Fibroblast of lung (primary cell): ENCODE measurements at regions not wholly inside any gene's neighbourhood (a gene's known extent, or its start where the extent isn't known, plus 50 kb on each side); places are given as distances from the start of the nearest gene placed in this dataset.

ENCODE experiments used
- DNase-seq, 2 donors: peaks; one replicate each; pipeline versions ENCODE4 v3.0.0 to v3.0.0-alpha.2; 2010; ENCODE audit warnings: low read depth in 2 of 2
- H2AFZ ChIP-seq: 2 replicates; pipeline ENCODE4 v1.5.1; 2012; ENCODE audit warnings: low read length, control low read depth, inconsistent platforms
- H3K27ac ChIP-seq: 2 replicates; pipeline ENCODE4 v1.5.1; 2011; ENCODE audit warnings: low read length, control low read depth; ENCODE audit not compliant: insufficient read depth
- H3K27me3 ChIP-seq: 2 replicates; pipeline ENCODE4 v1.5.1; 2011; ENCODE audit warnings: mild to moderate bottlenecking, low read length; ENCODE audit not compliant: control insufficient read depth, insufficient read depth
- H3K36me3 ChIP-seq: 2 replicates; pipeline ENCODE4 v1.5.1; 2011; ENCODE audit warnings: low read length; ENCODE audit not compliant: control insufficient read depth, insufficient read depth
- H3K4me1 ChIP-seq: 2 replicates; pipeline ENCODE4 v1.5.1; 2011; ENCODE audit warnings: low read length; ENCODE audit not compliant: control insufficient read depth, insufficient read depth; ENCODE audit errors: extremely low read depth
- H3K4me2 ChIP-seq: 2 replicates; pipeline ENCODE4 v1.5.1; 2011; ENCODE audit warnings: low read length, control low read depth; ENCODE audit not compliant: insufficient read depth; ENCODE audit errors: extremely low read depth
- H3K4me3 ChIP-seq, 4 experiments: fragments of 200-600 bp in 1 of 4; sonication (generic) in 1 of 4; replicated peaks in 1 of 4; 2 replicates each; pipeline ENCODE4 v1.5.1; 2011 to 2016; ENCODE audit warnings: low read length in 4 of 4, low read depth in 3 of 4, mild to moderate bottlenecking in 3 of 4, control low read depth in 2 of 4, inconsistent platforms in 1 of 4, mixed read lengths in 1 of 4; ENCODE audit not compliant: insufficient read depth in 1 of 4; ENCODE audit errors: control extremely low read depth in 1 of 4
- H3K79me2 ChIP-seq: 2 replicates; pipeline ENCODE4 v1.5.1; 2012; ENCODE audit warnings: mild to moderate bottlenecking, low read length, inconsistent platforms; ENCODE audit not compliant: control insufficient read depth, insufficient read depth
- H3K9ac ChIP-seq: 2 replicates; pipeline ENCODE4 v1.5.1; 2011; ENCODE audit warnings: mild to moderate bottlenecking, low read length, control low read depth; ENCODE audit not compliant: insufficient read depth
- H3K9me3 ChIP-seq: 2 replicates; pipeline ENCODE4 v1.5.1; 2012; ENCODE audit warnings: low read depth, low read length; ENCODE audit not compliant: control insufficient read depth, insufficient read depth
- H4K20me1 ChIP-seq: 2 replicates; pipeline ENCODE4 v1.5.1; 2011; ENCODE audit warnings: low read length; ENCODE audit not compliant: control insufficient read depth, insufficient read depth; ENCODE audit errors: extremely low read depth
- EZH2 ChIP-seq: IDR thresholded peaks from 2 replicates; pipeline ENCODE4 v1.5.1; 2012; ENCODE audit warnings: low read length, control low read depth, mild to moderate bottlenecking; ENCODE audit errors: missing control alignments
- TF ChIP-seq, protein P1 (sequence below), 2 donors: IDR thresholded peaks in 1 of 2; conservative IDR thresholded peaks in 1 of 2; 1 replicate in 1 of 2; 2 replicates in 1 of 2; pipeline ENCODE4 v1.5.1; 2011 to 2012; ENCODE audit warnings: low read length in 2 of 2, control low read depth in 1 of 2, inconsistent platforms in 1 of 2, low read depth in 1 of 2, mild to moderate bottlenecking in 1 of 2

DNA sequence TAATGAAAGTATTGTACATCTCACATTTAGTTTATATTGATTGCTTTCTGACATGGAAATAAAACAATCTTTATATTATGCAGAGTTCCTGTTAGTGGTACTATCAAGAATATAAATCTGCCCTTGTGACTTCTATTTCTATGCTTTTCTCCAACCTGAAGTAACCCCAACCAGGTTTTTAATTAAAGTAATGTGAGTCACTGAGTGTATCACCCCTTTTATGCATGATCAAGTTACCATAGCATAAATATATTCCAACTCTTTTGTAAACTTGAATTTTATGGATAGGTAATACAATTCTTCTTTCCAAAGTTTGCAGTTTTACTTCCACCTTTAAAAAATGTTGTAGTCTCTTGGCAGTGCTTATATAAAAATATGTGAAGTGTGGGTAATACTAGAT lies 532.3 kb downstream of the USP25 start:
- H3K36me3 ChIP-seq = no peaks in the 10 kb centered on the region
- no peak overlapping the region for H3K9ac ChIP-seq
- TF ChIP-seq, protein P1, sequence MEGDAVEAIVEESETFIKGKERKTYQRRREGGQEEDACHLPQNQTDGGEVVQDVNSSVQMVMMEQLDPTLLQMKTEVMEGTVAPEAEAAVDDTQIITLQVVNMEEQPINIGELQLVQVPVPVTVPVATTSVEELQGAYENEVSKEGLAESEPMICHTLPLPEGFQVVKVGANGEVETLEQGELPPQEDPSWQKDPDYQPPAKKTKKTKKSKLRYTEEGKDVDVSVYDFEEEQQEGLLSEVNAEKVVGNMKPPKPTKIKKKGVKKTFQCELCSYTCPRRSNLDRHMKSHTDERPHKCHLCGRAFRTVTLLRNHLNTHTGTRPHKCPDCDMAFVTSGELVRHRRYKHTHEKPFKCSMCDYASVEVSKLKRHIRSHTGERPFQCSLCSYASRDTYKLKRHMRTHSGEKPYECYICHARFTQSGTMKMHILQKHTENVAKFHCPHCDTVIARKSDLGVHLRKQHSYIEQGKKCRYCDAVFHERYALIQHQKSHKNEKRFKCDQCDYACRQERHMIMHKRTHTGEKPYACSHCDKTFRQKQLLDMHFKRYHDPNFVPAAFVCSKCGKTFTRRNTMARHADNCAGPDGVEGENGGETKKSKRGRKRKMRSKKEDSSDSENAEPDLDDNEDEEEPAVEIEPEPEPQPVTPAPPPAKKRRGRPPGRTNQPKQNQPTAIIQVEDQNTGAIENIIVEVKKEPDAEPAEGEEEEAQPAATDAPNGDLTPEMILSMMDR (conservative IDR thresholded peaks at IDR 0.05 in 1 of 2, IDR thresholded peaks at IDR 0.05 in 1 of 2; ENCODE audit: low read depth in 1 of 2, low read length in 2 of 2) = no peak
- no peak overlapping the region for H2AFZ ChIP-seq
- H3K79me2 ChIP-seq = no peaks in the 10 kb centered on the region
- no peaks in the 10 kb centered on the region for H4K20me1 ChIP-seq
- no peaks in the 10 kb centered on the region for H3K9me3 ChIP-seq
- no peak overlapping the region for H3K4me3 ChIP-seq
- H3K27ac ChIP-seq = no peak overlapping the region
- H3K4me1 ChIP-seq = no peaks in the 10 kb centered on the region
- DNase-seq = no peak
- H3K4me2 ChIP-seq = no peak overlapping the region
- H3K27me3 ChIP-seq = no peaks in the 10 kb centered on the region

- Histone ChIP-seq H3K4me3 (no peak overlapping the region), H2AFZ (no peak overlapping the region), H3K4me2 (no peak overlapping the region), H3K9ac (no peak overlapping the region), H4K20me1 (no peaks in the 10 kb centered on the region), H3K9me3 (no peaks in the 10 kb centered on the region), H3K79me2 (no peaks in the 10 kb centered on the region), H3K27ac (no peak overlapping the region), H3K4me1 (no peaks in the 10 kb centered on the region), H3K27me3 (no peaks in the 10 kb centered on the region), H3K36me3 (no peaks in the 10 kb centered on the region)
- DNase-seq = peak in 1 of 2 donors; percentile 27
- TF ChIP-seq, protein P1 (conservative IDR thresholded peaks at IDR 0.05 in 1 of 2, IDR thresholded peaks at IDR 0.05 in 1 of 2; ENCODE audit: low read depth in 1 of 2, low read length in 2 of 2) = no peak
- TF ChIP-seq EZH2 = no peak
Measured at GRCh38 chr21:16264319-16264718, 534.5 kb downstream of the USP25 start.

GRCh38 chr21:16269476-16269875 lies 539.7 kb downstream of the USP25 start:
- Histone ChIP-seq H4K20me1 (no peaks in the 10 kb centered on the region), H3K36me3 (no peaks in the 10 kb centered on the region), H3K4me3 (no peak overlapping the region), H3K27me3 (no peaks in the 10 kb centered on the region), H3K79me2 (no peaks in the 10 kb centered on the region), H3K27ac (no peak overlapping the region), H3K4me2 (no peak overlapping the region), H3K9ac (no peak overlapping the region), H3K4me1 (no peaks in the 10 kb centered on the region), H3K9me3 (no peaks in the 10 kb centered on the region), H2AFZ (no peak overlapping the region)
- TF ChIP-seq, protein P1 (conservative IDR thresholded peaks at IDR 0.05 in 1 of 2, IDR thresholded peaks at IDR 0.05 in 1 of 2; ENCODE audit: low read depth in 1 of 2, low read length in 2 of 2) = no peak
- no peak for TF ChIP-seq EZH2
- DNase-seq = no peak
